K562 (cell line): ENCODE measurements at regions not wholly inside any gene's neighbourhood (a gene's known extent, or its start where the extent isn't known, plus 50 kb on each side); places are given as distances from the start of the nearest gene placed in this dataset.

Experiments used
- ATAC-seq: fragments of 200-7000 bp; cut with Tn5 transposase; 3 replicates; pipeline ENCODE4 v1.9.1; 2020; ENCODE audit warnings: moderate library complexity
- BruUV-seq: library from RNA; stranded (reverse); fragments of 400-500 nt; replicated peaks from 2 replicates; lab custom pipeline; 2021; lab: Mats Ljungman, UMichigan
- CTCF ChIA-PET: fragments of 300-600 bp; formaldehyde crosslinking; extraction: SDS; loops from one replicate; lab custom pipeline; 2021; ENCODE audit warnings: low intra/inter-chr PET ratio; lab: Yijun Ruan, JAX
- POLR2A ChIA-PET: fragments of 300-600, 350-650 bp; sonication (Branson Sonifier 250); formaldehyde crosslinking; extraction: SDS; loops from one replicate; lab custom pipeline; 2021; ENCODE audit warnings: antibody characterized with exemption, inconsistent platforms; lab: Yijun Ruan, JAX
- DNase-seq, 4 experiments: peaks; one replicate each; pipeline versions ENCODE4 v3.0.0 to v3.0.0-alpha.2; 2011 to 2018; ENCODE audit warnings: low spot score in 3 of 4, mixed read lengths in 3 of 4; ENCODE audit errors: extremely low read depth in 1 of 4
- FAIRE-seq: peaks from 2 replicates; lab custom pipeline; 2011; peaks lifted over from hg19 to GRCh38; lab: Jason Lieb, UNC
- H2AFZ ChIP-seq: 2 replicates; pipeline ENCODE4 v1.6.0; 2011; ENCODE audit warnings: low read depth, low read length, control low read depth, inconsistent platforms
- H3K27ac ChIP-seq: fragments of 200-600 bp; 3 replicates; pipeline ENCODE4 v1.8.0; 2011; ENCODE audit warnings: low read depth, mild to moderate bottlenecking, control low read depth, inconsistent platforms, low read length, moderate library complexity, mixed read lengths; ENCODE audit errors: extremely low read depth
- H3K27me3 ChIP-seq, 2 experiments: fragments of 300-600 bp in 1 of 2; 2 replicates in 1 of 2; 3 replicates in 1 of 2; pipeline versions ENCODE4 v1.6.0 to v1.8.0; 2011; ENCODE audit warnings: inconsistent platforms in 2 of 2, low read length in 2 of 2, mild to moderate bottlenecking in 1 of 2, mixed read lengths in 1 of 2, moderate library complexity in 1 of 2; ENCODE audit not compliant: control insufficient read depth in 2 of 2, insufficient read depth in 2 of 2
- H3K36me3 ChIP-seq: fragments of 300-600 bp; 3 replicates; pipeline ENCODE4 v1.8.0; 2011; ENCODE audit warnings: mild to moderate bottlenecking, low read length, inconsistent platforms; ENCODE audit not compliant: control insufficient read depth, insufficient read depth
- H3K4me1 ChIP-seq, 2 experiments: fragments of 200-600 bp in 1 of 2; replicated peaks in 1 of 2; 2 replicates in 1 of 2; 3 replicates in 1 of 2; pipeline versions ENCODE4 v1.5.1 to v1.8.0; 2011; ENCODE audit warnings: inconsistent platforms in 2 of 2, low read length in 2 of 2, mild to moderate bottlenecking in 1 of 2, mixed read lengths in 1 of 2, moderate library complexity in 1 of 2; ENCODE audit not compliant: control insufficient read depth in 2 of 2, insufficient read depth in 2 of 2
- H3K4me2 ChIP-seq: 2 replicates; pipeline ENCODE4 v1.6.1; 2011; ENCODE audit warnings: low read length, control low read depth, inconsistent platforms, mixed read lengths; ENCODE audit not compliant: insufficient read depth
- H3K4me3 ChIP-seq: fragments of 200-600 bp; sonication (generic), shearing (Covaris generic); 2 replicates; pipeline ENCODE4 v1.5.1; 2016; ENCODE audit warnings: control low read depth, inconsistent platforms
- H3K79me2 ChIP-seq: fragments of 200-600 bp; 3 replicates; pipeline ENCODE4 v1.8.0; 2011; ENCODE audit warnings: low read length, inconsistent platforms; ENCODE audit not compliant: control insufficient read depth, insufficient read depth
- H3K9ac ChIP-seq, 2 experiments: 2 replicates each; pipeline versions ENCODE4 v1.6.0 to v1.6.1; 2011; ENCODE audit warnings: low read depth in 2 of 2, low read length in 2 of 2, control low read depth in 1 of 2, inconsistent platforms in 1 of 2, mild to moderate bottlenecking in 1 of 2, mixed read lengths in 1 of 2; ENCODE audit not compliant: insufficient read depth in 1 of 2
- H3K9me1 ChIP-seq: one replicate; pipeline ENCODE4 v1.6.0; 2011; ENCODE audit warnings: inconsistent platforms, mild to moderate bottlenecking, low read length, moderate library complexity; ENCODE audit not compliant: control insufficient read depth, insufficient read depth
- H3K9me3 ChIP-seq: replicated peaks from 2 replicates; pipeline ENCODE4 v1.5.1; 2011; ENCODE audit warnings: low read depth, low read length, inconsistent platforms; ENCODE audit not compliant: control insufficient read depth, insufficient read depth
- H4K20me1 ChIP-seq: replicated peaks from 2 replicates; pipeline ENCODE4 v1.6.1; 2011; ENCODE audit warnings: low read length, inconsistent platforms, mixed read lengths; ENCODE audit not compliant: control insufficient read depth, insufficient read depth
- MCM7 ChIP-seq, 2 experiments: fragments of 450-650 bp; IDR thresholded peaks; 2 replicates each; pipeline ENCODE4 v1.6.1; 2016 to 2018
- MLX ChIP-seq, 2 experiments: fragments of 450-650 bp in 1 of 2; sonication (generic) in 1 of 2; formaldehyde crosslinking; conservative IDR thresholded peaks; 2 replicates each; pipeline versions ENCODE4 v1.4.0 to v1.8.1; 2020 to 2022; ENCODE audit warnings: mild to moderate bottlenecking in 1 of 2, missing genetic modification reagents in 1 of 2
- NCOA2 ChIP-seq, 2 experiments: fragments of 450-650 bp; IDR thresholded peaks; 2 replicates each; pipeline ENCODE4 v1.6.1; 2018; ENCODE audit warnings: mild to moderate bottlenecking in 2 of 2, moderate library complexity in 1 of 2; ENCODE audit not compliant: partially characterized antibody in 2 of 2
- SIRT6 ChIP-seq: IDR thresholded peaks from one replicate; pipeline ENCODE4 v1.6.1; 2012; ENCODE audit warnings: low read depth, mild to moderate bottlenecking, control low read depth, inconsistent platforms, low read length, moderate library complexity
- TSHZ1 ChIP-seq: fragments of 250-450 bp; sonication (Bioruptor Pico); IDR thresholded peaks from 2 replicates; pipeline ENCODE4 v1.4.0; 2020; ENCODE audit warnings: mild to moderate bottlenecking, moderate library complexity
- WHSC1 ChIP-seq: IDR thresholded peaks from one replicate; pipeline ENCODE4 v1.6.1; 2012; ENCODE audit warnings: low read length, control low read depth, inconsistent platforms
- ZBTB33 ChIP-seq: sonication (generic); formaldehyde crosslinking; IDR thresholded peaks from 2 replicates; pipeline ENCODE4 v1.8.1; 2023; ENCODE audit warnings: mild to moderate bottlenecking, missing genetic modification reagents
- ZNF224 ChIP-seq: sonication (generic); formaldehyde crosslinking; IDR thresholded peaks from 2 replicates; pipeline ENCODE4 v1.8.0; 2022; ENCODE audit warnings: mild to moderate bottlenecking, missing genetic modification reagents
- WGBS: fragments of 100-300 bp; shearing (Covaris generic); methylation state at CpG from one replicate; pipeline ENCODE4 v1.1.6; 2016; ENCODE audit warnings: low coverage, mixed read lengths; ENCODE audit not compliant: insufficient coverage; ENCODE audit errors: missing lambda C conversion rate; 5-methylcytosine and 5-hydroxymethylcytosine counted together
- in situ Hi-C: fragments of 300-500 bp; cut with MboI; formaldehyde crosslinking; loops from 4 replicates; pipeline ENCODE4 v1.15.0; 2018; ENCODE audit warnings: inconsistent platforms, mixed read lengths
- intact Hi-C: fragments of 100-400 bp; cut with micrococcal nuclease; formaldehyde crosslinking; loops from 2 replicates; pipeline ENCODE4 v1.14.2; 2022
- TF ChIP-seq, protein P1 (sequence below), 2 experiments: fragments of 450-650 bp; IDR thresholded peaks; 2 replicates each; pipeline ENCODE4 v1.6.1; 2016

DNA sequence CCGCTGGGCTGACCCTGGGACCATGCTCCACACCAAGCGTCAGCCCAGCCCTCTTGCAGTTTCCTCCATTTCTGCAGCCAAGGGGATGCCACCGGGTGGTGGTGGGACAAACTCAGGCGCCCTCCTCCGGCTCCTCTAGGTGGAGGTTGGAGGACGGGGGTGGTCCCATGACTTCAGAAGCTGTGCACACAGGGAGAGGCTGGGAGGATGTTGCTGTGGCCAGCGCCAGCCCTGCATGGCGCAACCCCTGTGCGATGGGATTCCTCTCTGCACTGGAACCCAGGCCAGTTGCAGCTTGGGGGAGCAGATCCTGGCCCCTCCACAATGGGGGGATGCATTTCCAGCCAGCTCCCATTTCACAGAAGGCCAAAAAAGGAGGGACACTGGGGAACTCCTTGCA, 246.5 kb downstream of the C16orf95 start:
- Histone ChIP-seq H3K9me1 (no peaks in the 10 kb centered on the region), H4K20me1 (peaks cover 4% of the 10 kb centered on the region; the same call in 1 of the 2 replicates), H3K79me2 (no peaks in the 10 kb centered on the region), H3K4me2 (no peak overlapping the region), H3K27me3 (peaks cover 57 to 72% of the 10 kb centered on the region in 2 experiments), H3K9ac (no peak overlapping the region; a peak in 1 of 4 replicates), H3K9me3 (no peaks in the 10 kb centered on the region), H3K4me3 (no peak overlapping the region), H2AFZ (no peak overlapping the region), H3K27ac (no peak overlapping the region), H3K36me3 (no peaks in the 10 kb centered on the region), H3K4me1 (no peaks in the 10 kb centered on the region)
- no peak; the same call in 2 of the 3 replicates for ATAC-seq
- FAIRE-seq = no peak
- ChIA-PET POLR2A (no interaction called here), CTCF (no interaction called here)
- intact Hi-C loops = no loop called here
- in situ Hi-C loops = no loop called here
- DNase-seq = no peak
- BruUV-seq = no TSS peak
- 9% methylated on average over 9 of the region's 9 CpGs for WGBS
- TF ChIP-seq MCM7 (IDR thresholded peaks at IDR 0.05) (no peak), TSHZ1 (no peak), ZBTB33 (CRISPR knock-in tag) (no peak), WHSC1 (no peak), SIRT6 (no peak), MLX (CRISPR knock-in tag; conservative IDR thresholded peaks at IDR 0.05) (no peak), ZNF224 (no peak), NCOA2 (IDR thresholded peaks at IDR 0.05; ENCODE audit: partially characterized antibody in 2 of 2) (no peak)
- TF ChIP-seq, protein P1, sequence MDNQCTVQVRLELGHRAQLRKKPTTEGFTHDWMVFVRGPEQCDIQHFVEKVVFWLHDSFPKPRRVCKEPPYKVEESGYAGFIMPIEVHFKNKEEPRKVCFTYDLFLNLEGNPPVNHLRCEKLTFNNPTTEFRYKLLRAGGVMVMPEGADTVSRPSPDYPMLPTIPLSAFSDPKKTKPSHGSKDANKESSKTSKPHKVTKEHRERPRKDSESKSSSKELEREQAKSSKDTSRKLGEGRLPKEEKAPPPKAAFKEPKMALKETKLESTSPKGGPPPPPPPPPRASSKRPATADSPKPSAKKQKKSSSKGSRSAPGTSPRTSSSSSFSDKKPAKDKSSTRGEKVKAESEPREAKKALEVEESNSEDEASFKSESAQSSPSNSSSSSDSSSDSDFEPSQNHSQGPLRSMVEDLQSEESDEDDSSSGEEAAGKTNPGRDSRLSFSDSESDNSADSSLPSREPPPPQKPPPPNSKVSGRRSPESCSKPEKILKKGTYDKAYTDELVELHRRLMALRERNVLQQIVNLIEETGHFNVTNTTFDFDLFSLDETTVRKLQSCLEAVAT (IDR thresholded peaks at IDR 0.05) = no peak
